ENCODE measurements at regions not wholly inside any gene's neighbourhood (a gene's known extent, or its start where the extent isn't known, plus 50 kb on each side); places are given as distances from the start of the nearest gene placed in this dataset.

GRCh38 chr5:58208674-58209073, 251.2 kb downstream of the PLK2 start:
- TF ChIP-seq CTCF (IDR thresholded peaks at IDR 0.05 in 8 of 11, conservative IDR thresholded peaks at IDR 0.05 in 3 of 11), result no peak
- no peak for TF ChIP-seq POLR2A (IDR thresholded peaks at IDR 0.05)
- TF ChIP-seq POLR2AphosphoS5 (IDR thresholded peaks at IDR 0.05), result no peak

Measured in spleen (tissue), 7 donors.